ENCODE measurements at regions not wholly inside any gene's neighbourhood (a gene's known extent, or its start where the extent isn't known, plus 50 kb on each side); places are given as distances from the start of the nearest gene placed in this dataset.

GRCh38 chr5:158244882-158245281 is 385.9 kb upstream of the CLINT1 start:
- no peaks in the 10 kb centered on the region for H3K9me3 ChIP-seq
- intact Hi-C loops (cut with DNase I), result no loop called here
- no peaks in the 10 kb centered on the region for H3K27me3 ChIP-seq
- WGBS, result 87% methylated on average over 3 of the region's 3 CpGs
- no peak for TF ChIP-seq EP300 (IDR thresholded peaks at IDR 0.05)
- TF ChIP-seq POLR2A (IDR thresholded peaks at IDR 0.05; ENCODE audit: low read depth), result no peak
- TF ChIP-seq POLR2AphosphoS5 (IDR thresholded peaks at IDR 0.05), result no peak
- TF ChIP-seq, protein P1, sequence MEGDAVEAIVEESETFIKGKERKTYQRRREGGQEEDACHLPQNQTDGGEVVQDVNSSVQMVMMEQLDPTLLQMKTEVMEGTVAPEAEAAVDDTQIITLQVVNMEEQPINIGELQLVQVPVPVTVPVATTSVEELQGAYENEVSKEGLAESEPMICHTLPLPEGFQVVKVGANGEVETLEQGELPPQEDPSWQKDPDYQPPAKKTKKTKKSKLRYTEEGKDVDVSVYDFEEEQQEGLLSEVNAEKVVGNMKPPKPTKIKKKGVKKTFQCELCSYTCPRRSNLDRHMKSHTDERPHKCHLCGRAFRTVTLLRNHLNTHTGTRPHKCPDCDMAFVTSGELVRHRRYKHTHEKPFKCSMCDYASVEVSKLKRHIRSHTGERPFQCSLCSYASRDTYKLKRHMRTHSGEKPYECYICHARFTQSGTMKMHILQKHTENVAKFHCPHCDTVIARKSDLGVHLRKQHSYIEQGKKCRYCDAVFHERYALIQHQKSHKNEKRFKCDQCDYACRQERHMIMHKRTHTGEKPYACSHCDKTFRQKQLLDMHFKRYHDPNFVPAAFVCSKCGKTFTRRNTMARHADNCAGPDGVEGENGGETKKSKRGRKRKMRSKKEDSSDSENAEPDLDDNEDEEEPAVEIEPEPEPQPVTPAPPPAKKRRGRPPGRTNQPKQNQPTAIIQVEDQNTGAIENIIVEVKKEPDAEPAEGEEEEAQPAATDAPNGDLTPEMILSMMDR (IDR thresholded peaks at IDR 0.05), result no peak
- no peak for DNase-seq (ENCODE audit: extremely low spot score)
- H3K4me1 ChIP-seq, result no peaks in the 10 kb centered on the region
- H3K4me3 ChIP-seq, result no peak overlapping the region
- no peak overlapping the region for H3K27ac ChIP-seq (replicated peaks in 1 of 4)
- H3K36me3 ChIP-seq, result no peaks in the 10 kb centered on the region

- peak; percentile 74 for DNase-seq (ENCODE audit: extremely low spot score)
- H3K4me1 ChIP-seq, result no peaks in the 10 kb centered on the region
- no peak overlapping the region for H3K4me3 ChIP-seq
- WGBS, result 75% methylated on average over 3 of the region's 3 CpGs
- no peaks in the 10 kb centered on the region for H3K27me3 ChIP-seq
- TF ChIP-seq, protein P1 (IDR thresholded peaks at IDR 0.05), result no peak
- TF ChIP-seq EP300 (IDR thresholded peaks at IDR 0.05) (no peak), POLR2AphosphoS5 (IDR thresholded peaks at IDR 0.05) (no peak), POLR2A (IDR thresholded peaks at IDR 0.05; ENCODE audit: low read depth) (no peak)
- intact Hi-C loops (cut with DNase I), result no loop called here
- no peaks in the 10 kb centered on the region for H3K36me3 ChIP-seq
- H3K27ac ChIP-seq (replicated peaks in 1 of 4), result no peak overlapping the region
- no peaks in the 10 kb centered on the region for H3K9me3 ChIP-seq
Measured at GRCh38 chr5:158236511-158237335, 377.8 kb upstream of the CLINT1 start.

- DNase-seq (ENCODE audit: extremely low spot score), result peak; percentile 45
- intact Hi-C loops (cut with DNase I), result no loop called here
- H3K9me3 ChIP-seq, result no peaks in the 10 kb centered on the region
- no peaks in the 10 kb centered on the region for H3K4me1 ChIP-seq
- no peaks in the 10 kb centered on the region for H3K36me3 ChIP-seq
- H3K27ac ChIP-seq (replicated peaks in 1 of 4), result no peak overlapping the region
- 87% methylated on average over 3 of the region's 4 CpGs for WGBS
- no peak for TF ChIP-seq EP300 (IDR thresholded peaks at IDR 0.05)
- TF ChIP-seq, protein P1 (IDR thresholded peaks at IDR 0.05), result no peak
- TF ChIP-seq POLR2A (IDR thresholded peaks at IDR 0.05; ENCODE audit: low read depth), result no peak
- TF ChIP-seq POLR2AphosphoS5 (IDR thresholded peaks at IDR 0.05), result no peak
- no peaks in the 10 kb centered on the region for H3K27me3 ChIP-seq
- H3K4me3 ChIP-seq, result no peak overlapping the region
Measured at GRCh38 chr5:158235159-158235547, 376.2 kb upstream of the CLINT1 start.

GRCh38 chr5:158234323-158235158 is 375.6 kb upstream of the CLINT1 start:
- 75% methylated on average over 11 of the region's 11 CpGs for WGBS
- Histone ChIP-seq H3K4me3 (no peak overlapping the region), H3K36me3 (no peaks in the 10 kb centered on the region), H3K9me3 (no peaks in the 10 kb centered on the region), H3K27me3 (no peaks in the 10 kb centered on the region), H3K27ac (replicated peaks in 1 of 4) (no peak overlapping the region), H3K4me1 (no peaks in the 10 kb centered on the region)
- intact Hi-C loops (cut with DNase I), result no loop called here
- TF ChIP-seq POLR2A (IDR thresholded peaks at IDR 0.05; ENCODE audit: low read depth), result no peak
- TF ChIP-seq POLR2AphosphoS5 (IDR thresholded peaks at IDR 0.05), result no peak
- TF ChIP-seq EP300 (IDR thresholded peaks at IDR 0.05), result no peak
- TF ChIP-seq, protein P1 (IDR thresholded peaks at IDR 0.05), result no peak
- DNase-seq (ENCODE audit: extremely low spot score), result no peak

Measured in esophagus muscularis mucosa (tissue), 4 donors.